NCI-H128 (cell line): ENCODE measurements at regions not wholly inside any gene's neighbourhood (a gene's known extent, or its start where the extent isn't known, plus 50 kb on each side); places are given as distances from the start of the nearest gene placed in this dataset.

ENCODE experiments used
- DNase-seq: peaks from one replicate; lab custom pipeline; 2025; ENCODE audit not compliant: unreplicated experiment; lab: John Stamatoyannopoulos, UW

- no peak for DNase-seq
Measured at GRCh38 chr17:55635253-55635914, 87.3 kb downstream of the TMEM100 start.

- no peak for DNase-seq
Measured at GRCh38 chr17:55634702-55635101, 88.0 kb downstream of the TMEM100 start.

- DNase-seq = no peak
Measured at GRCh38 chr17:55632893-55633292, 89.8 kb downstream of the TMEM100 start.

GRCh38 chr17:55632236-55632635 is 90.4 kb downstream of the TMEM100 start:
- DNase-seq = no peak

GRCh38 chr17:55629995-55630394 is 92.7 kb downstream of the TMEM100 start:
- no peak for DNase-seq

GRCh38 chr17:55625521-55625920 is 97.1 kb downstream of the TMEM100 start:
- DNase-seq = no peak

GRCh38 chr17:55624772-55625433 is 97.8 kb downstream of the TMEM100 start:
- no peak for DNase-seq

- DNase-seq = no peak
Measured at GRCh38 chr17:55622547-55622946, 100.1 kb downstream of the TMEM100 start.

GRCh38 chr17:55620945-55621344 is 101.7 kb downstream of the TMEM100 start:
- no peak for DNase-seq

- DNase-seq = no peak
Measured at GRCh38 chr17:55620023-55620422, 102.6 kb downstream of the TMEM100 start.

GRCh38 chr17:55617441-55617840 is 105.2 kb downstream of the TMEM100 start:
- DNase-seq = no peak

GRCh38 chr17:55614061-55614460 is 102.8 kb upstream of the SMIM36 start:
- no peak for DNase-seq

- DNase-seq = no peak
Measured at GRCh38 chr17:55612691-55613141, 101.5 kb upstream of the SMIM36 start.

GRCh38 chr17:55607731-55608341 is 96.6 kb upstream of the SMIM36 start:
- no peak for DNase-seq

GRCh38 chr17:55606488-55606815 is 95.2 kb upstream of the SMIM36 start:
- DNase-seq = no peak

GRCh38 chr17:55605705-55606487 is 94.6 kb upstream of the SMIM36 start:
- no peak for DNase-seq

- DNase-seq = no peak
Measured at GRCh38 chr17:55601874-55602364, 90.7 kb upstream of the SMIM36 start.

- no peak for DNase-seq
Measured at GRCh38 chr17:55598495-55598894, 87.2 kb upstream of the SMIM36 start.

GRCh38 chr17:55588446-55589242 is 77.4 kb upstream of the SMIM36 start:
- no peak for DNase-seq

GRCh38 chr17:55587608-55588139 is 76.4 kb upstream of the SMIM36 start:
- no peak for DNase-seq
